NT2/D1 (cell line): ENCODE measurements at regions not wholly inside any gene's neighbourhood (a gene's known extent, or its start where the extent isn't known, plus 50 kb on each side); places are given as distances from the start of the nearest gene placed in this dataset.

Experiments
- DNase-seq: peaks from one replicate; pipeline ENCODE4 v3.0.0-alpha.2; 2011; ENCODE audit warnings: low read depth, low spot score
- H3K27me3 ChIP-seq: 2 replicates; pipeline ENCODE4 v1.6.0; 2011; ENCODE audit warnings: mild to moderate bottlenecking; ENCODE audit not compliant: insufficient read length, insufficient read depth
- H3K36me3 ChIP-seq: 2 replicates; pipeline ENCODE4 v1.6.1; 2011; ENCODE audit warnings: mild to moderate bottlenecking, low read length, mixed read lengths; ENCODE audit not compliant: insufficient read depth, insufficient read length
- H3K4me1 ChIP-seq: 2 replicates; pipeline ENCODE4 v1.5.1; 2011; ENCODE audit not compliant: insufficient read depth, insufficient read length
- H3K4me3 ChIP-seq: 2 replicates; pipeline ENCODE4 v1.5.1; 2011; ENCODE audit warnings: low read depth; ENCODE audit not compliant: insufficient read length
- H3K9ac ChIP-seq: 2 replicates; pipeline ENCODE4 v1.6.0; 2011; ENCODE audit warnings: low read depth; ENCODE audit not compliant: insufficient read length
- H3K9me3 ChIP-seq: 2 replicates; pipeline ENCODE4 v1.5.1; 2011; ENCODE audit warnings: mild to moderate bottlenecking, low read length; ENCODE audit not compliant: insufficient read depth
- SUZ12 ChIP-seq: IDR thresholded peaks from 2 replicates; pipeline ENCODE4 v1.6.1; 2011; ENCODE audit not compliant: insufficient read length, insufficient read depth; ENCODE audit errors: extremely low read depth
- YY1 ChIP-seq: IDR thresholded peaks from 2 replicates; pipeline ENCODE4 v1.6.1; 2011; ENCODE audit not compliant: insufficient read length, insufficient read depth
- ZNF274 ChIP-seq: IDR thresholded peaks from 2 replicates; pipeline ENCODE4 v1.6.1; 2011; ENCODE audit warnings: mild to moderate bottlenecking, low read depth, low read length

DNA sequence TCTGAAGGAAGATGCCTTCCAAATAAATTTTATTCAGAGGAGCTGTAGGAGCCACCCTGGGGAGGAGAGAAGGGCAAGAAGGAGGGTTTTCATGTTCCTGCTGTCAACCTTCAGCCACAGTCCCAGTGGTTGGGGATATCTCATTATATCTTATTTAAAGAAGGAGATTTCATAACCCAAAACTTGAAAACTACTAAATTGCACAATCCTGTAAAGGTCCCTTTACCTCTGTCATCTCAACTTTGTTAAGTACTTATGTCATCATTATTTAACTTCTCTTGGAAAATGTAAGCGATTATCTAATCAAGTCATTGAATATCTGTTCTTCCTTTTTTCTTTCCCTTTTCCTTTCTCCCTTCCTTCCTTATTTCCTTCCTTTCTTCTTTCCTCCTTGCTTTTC lies 794.5 kb upstream of the IGFBP3 start:
- Histone ChIP-seq H3K36me3 (no peaks in the 10 kb centered on the region), H3K4me1 (no peaks in the 10 kb centered on the region), H3K9ac (no peak overlapping the region), H3K27me3 (no peaks in the 10 kb centered on the region), H3K4me3 (no peak overlapping the region), H3K9me3 (no peaks in the 10 kb centered on the region)
- TF ChIP-seq SUZ12 (no peak), ZNF274 (no peak), YY1 (no peak)
- DNase-seq = no peak

- no peaks in the 10 kb centered on the region for H3K9me3 ChIP-seq
- H3K27me3 ChIP-seq = no peaks in the 10 kb centered on the region
- TF ChIP-seq SUZ12 = no peak
- no peak for TF ChIP-seq ZNF274
- H3K4me3 ChIP-seq = no peak overlapping the region
- no peaks in the 10 kb centered on the region for H3K4me1 ChIP-seq
- no peak overlapping the region for H3K9ac ChIP-seq
- DNase-seq = no peak
- no peaks in the 10 kb centered on the region for H3K36me3 ChIP-seq
Measured at GRCh38 chr7:46714904-46715303, 793.8 kb upstream of the IGFBP3 start.

- Histone ChIP-seq H3K9ac (no peak overlapping the region), H3K36me3 (no peaks in the 10 kb centered on the region), H3K4me1 (no peaks in the 10 kb centered on the region), H3K27me3 (no peaks in the 10 kb centered on the region), H3K4me3 (no peak overlapping the region), H3K9me3 (no peaks in the 10 kb centered on the region)
- DNase-seq = no peak
- TF ChIP-seq YY1 (no peak), SUZ12 (no peak), ZNF274 (no peak)
Measured at GRCh38 chr7:46713868-46714596, 793.0 kb upstream of the IGFBP3 start.

DNA sequence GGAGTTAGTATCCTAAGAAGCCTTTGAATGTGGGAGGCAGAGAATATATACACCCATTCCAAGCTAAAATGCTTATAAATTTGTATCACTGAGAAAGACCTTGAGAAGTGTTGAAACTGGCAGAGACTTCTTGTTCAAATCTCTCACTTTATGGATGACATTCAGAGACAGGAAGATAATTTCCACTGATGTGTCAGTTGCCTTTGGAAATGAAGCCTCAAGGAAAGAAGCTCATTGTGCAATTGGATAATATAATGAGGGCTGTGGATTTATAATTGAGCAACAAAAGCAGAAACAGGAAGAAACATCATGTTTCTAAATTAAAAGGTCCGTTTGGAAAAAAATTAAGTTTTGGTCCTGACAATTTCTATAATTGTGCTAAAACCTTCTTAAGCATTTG lies 789.9 kb upstream of the IGFBP3 start:
- Histone ChIP-seq H3K9me3 (peaks cover 7% of the 10 kb centered on the region), H3K9ac (no peak overlapping the region), H3K27me3 (no peaks in the 10 kb centered on the region), H3K36me3 (no peaks in the 10 kb centered on the region), H3K4me3 (no peak overlapping the region), H3K4me1 (no peaks in the 10 kb centered on the region)
- TF ChIP-seq YY1 (no peak), SUZ12 (no peak)
- no peak for DNase-seq

DNA sequence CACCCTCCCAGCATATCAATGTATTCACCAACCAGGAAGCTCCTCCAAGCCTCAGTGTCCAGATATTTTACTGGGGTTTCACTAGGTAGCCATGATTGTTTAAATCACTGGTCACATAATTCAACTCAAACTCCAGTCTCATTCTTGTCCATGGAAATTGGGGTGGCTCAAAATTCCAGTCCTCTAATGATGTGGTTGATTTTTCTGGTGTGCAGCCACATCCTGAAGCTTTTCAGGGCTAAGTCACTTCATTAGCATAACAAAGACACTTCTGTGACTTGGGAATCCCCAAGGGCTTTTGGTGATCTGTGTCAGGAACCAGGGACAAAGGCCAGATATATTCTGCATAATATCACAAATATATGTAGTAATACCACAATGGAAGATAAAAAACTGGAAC lies 786.9 kb upstream of the IGFBP3 start:
- peak; percentile 43 for DNase-seq
- TF ChIP-seq ZNF274 (no peak), YY1 (no peak), SUZ12 (no peak)
- H3K36me3 ChIP-seq = no peaks in the 10 kb centered on the region

GRCh38 chr7:46705386-46706255 lies 784.5 kb upstream of the IGFBP3 start:
- H3K36me3 ChIP-seq = no peaks in the 10 kb centered on the region
- no peak for DNase-seq
- no peak for TF ChIP-seq SUZ12
- no peak overlapping the region for H3K4me3 ChIP-seq
- no peaks in the 10 kb centered on the region for H3K27me3 ChIP-seq
- H3K4me1 ChIP-seq = no peaks in the 10 kb centered on the region
- peaks cover 7% of the 10 kb centered on the region for H3K9me3 ChIP-seq
- no peak overlapping the region for H3K9ac ChIP-seq

More for the DNA sequence above, 786.9 kb upstream of the IGFBP3 start:
- Histone ChIP-seq H3K27me3 (no peaks in the 10 kb centered on the region), H3K4me3 (no peak overlapping the region), H3K9me3 (peaks cover 7% of the 10 kb centered on the region), H3K9ac (no peak overlapping the region), H3K4me1 (no peaks in the 10 kb centered on the region)

GRCh38 chr7:46696741-46697140 lies 775.7 kb upstream of the IGFBP3 start:
- Histone ChIP-seq H3K27me3 (no peaks in the 10 kb centered on the region), H3K9me3 (no peaks in the 10 kb centered on the region), H3K4me3 (no peak overlapping the region), H3K4me1 (no peaks in the 10 kb centered on the region), H3K9ac (no peak overlapping the region), H3K36me3 (no peaks in the 10 kb centered on the region)
- DNase-seq = no peak
- TF ChIP-seq YY1 = no peak
